GM23338 (cell line): ENCODE measurements at regions not wholly inside any gene's neighbourhood (a gene's known extent, or its start where the extent isn't known, plus 50 kb on each side); places are given as distances from the start of the nearest gene placed in this dataset.
"Not testable (repeated sequence)": the region's sequence is repeated elsewhere in the genome, so short reads cannot be mapped to it uniquely, and the experiment has no call there.

Experiments used
- CTCF ChIP-seq, 2 experiments: fragments of 200-600 bp in 1 of 2; sonication (generic) in 1 of 2; conservative IDR thresholded peaks; 2 replicates each; pipeline versions ENCODE4 v1.5.1 to v1.6.1; 2016 to 2017; ENCODE audit warnings: antibody characterized with exemption in 2 of 2, low read depth in 2 of 2, mild to moderate bottlenecking in 2 of 2, moderate library complexity in 1 of 2
- EZH2 ChIP-seq: fragments of 200-600 bp; sonication (generic); IDR thresholded peaks from one replicate; pipeline ENCODE4 v1.8.0; 2017; ENCODE audit warnings: antibody characterized with exemption, mild to moderate bottlenecking, low read depth; ENCODE audit not compliant: unreplicated experiment
- EZH2phosphoT487 ChIP-seq: fragments of 200-600 bp; sonication (generic); IDR thresholded peaks from one replicate; pipeline ENCODE4 v1.8.1; 2018; ENCODE audit warnings: antibody characterized with exemption; ENCODE audit not compliant: unreplicated experiment
- POLR2AphosphoS5 ChIP-seq: IDR thresholded peaks from 2 replicates; pipeline ENCODE4 v1.6.1; 2016; ENCODE audit warnings: antibody characterized with exemption, low read depth
- REST ChIP-seq: IDR thresholded peaks from one replicate; pipeline ENCODE4 v1.6.1; 2018; ENCODE audit warnings: antibody characterized with exemption; ENCODE audit not compliant: unreplicated experiment

DNA sequence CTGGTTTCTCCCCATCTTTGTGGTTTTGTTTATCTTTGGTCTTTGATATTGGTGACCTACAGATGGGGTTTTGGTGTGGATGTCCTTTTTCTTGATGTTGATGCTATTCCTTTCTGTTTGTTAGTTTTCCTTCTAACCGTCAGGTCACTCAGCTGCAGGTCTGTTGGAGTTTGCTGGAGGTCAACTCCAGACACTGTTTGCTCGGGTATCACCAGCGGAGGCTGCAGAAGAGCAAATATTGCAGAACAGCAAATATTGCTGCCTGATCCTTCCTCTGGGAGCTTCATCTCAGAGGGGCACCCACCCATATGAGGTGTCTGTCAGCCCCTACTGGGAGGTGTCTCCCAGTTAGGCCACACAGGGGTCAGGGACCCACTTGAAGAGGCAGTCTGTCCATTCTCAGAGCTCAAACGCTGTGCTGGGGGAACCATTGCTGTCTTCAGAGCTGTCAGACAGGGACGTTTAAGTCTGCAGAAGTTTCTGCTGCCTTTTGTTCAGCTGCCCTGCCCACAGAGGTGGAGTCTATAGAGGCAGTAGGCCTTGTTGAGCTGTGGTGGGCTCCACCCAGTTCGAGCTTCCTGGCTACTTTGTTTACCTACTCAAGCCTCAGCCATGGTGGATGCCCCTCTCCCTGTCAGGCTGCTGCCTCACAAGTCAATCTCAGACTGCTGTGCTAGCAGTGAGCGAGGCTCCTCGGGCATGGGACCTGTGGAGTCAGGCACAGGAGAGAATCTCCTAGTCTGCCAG is 94.8 kb upstream of the BNIP2 start:
- not testable (repeated sequence) for TF ChIP-seq EZH2phosphoT487; EZH2; CTCF (conservative IDR thresholded peaks at IDR 0.05; ENCODE audit: low read depth in 2 of 2); REST; POLR2AphosphoS5
